ENCODE measurements at regions not wholly inside any gene's neighbourhood (a gene's known extent, or its start where the extent isn't known, plus 50 kb on each side); places are given as distances from the start of the nearest gene placed in this dataset.

GRCh38 chr6:164477101-164477500 lies 832.3 kb downstream of the C6orf118 start:
- H3K4me1 ChIP-seq (ENCODE audit: insufficient read depth, low read length), result no peaks in the 10 kb centered on the region

More at GRCh38 chr6:164477101-164477500, 832.3 kb downstream of the C6orf118 start:
- TF ChIP-seq, protein P1, sequence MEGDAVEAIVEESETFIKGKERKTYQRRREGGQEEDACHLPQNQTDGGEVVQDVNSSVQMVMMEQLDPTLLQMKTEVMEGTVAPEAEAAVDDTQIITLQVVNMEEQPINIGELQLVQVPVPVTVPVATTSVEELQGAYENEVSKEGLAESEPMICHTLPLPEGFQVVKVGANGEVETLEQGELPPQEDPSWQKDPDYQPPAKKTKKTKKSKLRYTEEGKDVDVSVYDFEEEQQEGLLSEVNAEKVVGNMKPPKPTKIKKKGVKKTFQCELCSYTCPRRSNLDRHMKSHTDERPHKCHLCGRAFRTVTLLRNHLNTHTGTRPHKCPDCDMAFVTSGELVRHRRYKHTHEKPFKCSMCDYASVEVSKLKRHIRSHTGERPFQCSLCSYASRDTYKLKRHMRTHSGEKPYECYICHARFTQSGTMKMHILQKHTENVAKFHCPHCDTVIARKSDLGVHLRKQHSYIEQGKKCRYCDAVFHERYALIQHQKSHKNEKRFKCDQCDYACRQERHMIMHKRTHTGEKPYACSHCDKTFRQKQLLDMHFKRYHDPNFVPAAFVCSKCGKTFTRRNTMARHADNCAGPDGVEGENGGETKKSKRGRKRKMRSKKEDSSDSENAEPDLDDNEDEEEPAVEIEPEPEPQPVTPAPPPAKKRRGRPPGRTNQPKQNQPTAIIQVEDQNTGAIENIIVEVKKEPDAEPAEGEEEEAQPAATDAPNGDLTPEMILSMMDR (conservative IDR thresholded peaks at IDR 0.05), result no peak
- Histone ChIP-seq H3T11ph (ENCODE audit: low read length) (no peak overlapping the region), H3K9me3 (ENCODE audit: control insufficient read depth, low read depth, low read length) (peaks cover 5% of the 10 kb centered on the region), H3K4me2 (ENCODE audit: insufficient read depth, insufficient read length, low read length) (no peak overlapping the region), H2BK120ac (ENCODE audit: low read depth, low read length, poor library complexity, severe bottlenecking) (no peak overlapping the region), H3K4ac (ENCODE audit: low read depth, low read length) (no peak overlapping the region), H4K91ac (ENCODE audit: insufficient read length, low read depth, low read length) (no peak overlapping the region), H3K56ac (ENCODE audit: insufficient read length, low read depth, low read length) (no peak overlapping the region), H3K23me2 (ENCODE audit: insufficient read length, low read depth, low read length, poor library complexity, severe bottlenecking) (no peaks in the 10 kb centered on the region), H3K14ac (ENCODE audit: insufficient read depth, low read length) (no peak overlapping the region), H3K79me2 (ENCODE audit: insufficient read depth, low read length) (no peaks in the 10 kb centered on the region), H4K5ac (ENCODE audit: insufficient read length, low read depth, low read length) (no peak overlapping the region), H3K79me1 (ENCODE audit: insufficient read depth, low read depth, low read length, poor library complexity, severe bottlenecking) (no peaks in the 10 kb centered on the region), H3K23ac (ENCODE audit: insufficient read length, low read depth, low read length) (no peak overlapping the region), H3K9ac (ENCODE audit: extremely low read depth, insufficient read length, low read length) (no peak overlapping the region), H2BK20ac (ENCODE audit: low read depth, low read length, poor library complexity, severe bottlenecking) (no peak overlapping the region), H2BK5ac (ENCODE audit: insufficient read length, low read length) (no peak overlapping the region), H3K18ac (ENCODE audit: insufficient read length, low read depth, low read length) (no peak overlapping the region), H3K27me3 (ENCODE audit: insufficient read depth, low read length) (no peaks in the 10 kb centered on the region), H3K27ac (ENCODE audit: insufficient read length, low read depth, low read length) (no peak overlapping the region), H4K20me1 (ENCODE audit: control insufficient read depth, insufficient read depth, insufficient read length) (no peaks in the 10 kb centered on the region), H4K8ac (replicated peaks; ENCODE audit: insufficient read length, low read depth, low read length) (no peak overlapping the region), H2AK5ac (ENCODE audit: insufficient read length, low read length) (no peak overlapping the region), H2AFZ (ENCODE audit: low read length) (no peak overlapping the region), H2BK12ac (ENCODE audit: insufficient read length, low read depth, low read length) (no peak overlapping the region), H2BK15ac (ENCODE audit: low read depth, low read length) (no peak overlapping the region)
- no peak overlapping the region for H3K27ac Mint-ChIP-seq
- no CpG with 5 or more reads among the region's 1 CpG for WGBS (ENCODE audit: extremely low coverage, insufficient read length, low lambda C conversion rate)
- H3K36me3 Mint-ChIP-seq (ENCODE audit: insufficient read depth in 1 of 3, low read depth in 3 of 3), result peaks cover 14 to 32% (median 16%) of the 10 kb centered on the region in 3 experiments
- peaks cover 28% of the 10 kb centered on the region in 2 experiments for H3K4me1 Mint-ChIP-seq
- H3K27me3 Mint-ChIP-seq (ENCODE audit: low read depth), result no peaks in the 10 kb centered on the region
- peaks cover 14 to 17% of the 10 kb centered on the region in 2 experiments for H3K9me3 Mint-ChIP-seq
- DNase-seq, result no peak
- H3K4me3 Mint-ChIP-seq, result no peak overlapping the region

All from H9 (cell line).